Stomach (tissue), 8 donors: ENCODE measurements at regions not wholly inside any gene's neighbourhood (a gene's known extent, or its start where the extent isn't known, plus 50 kb on each side); places are given as distances from the start of the nearest gene placed in this dataset.

Experiments
- DNase-seq, 2 donors: peaks; one replicate each; pipeline versions ENCODE4 v3.0.0 to v3.0.0-alpha.2; 2013 to 2019
- H3K27ac ChIP-seq, 5 donors: fragments of 200-600 bp in 4 of 5; sonication (generic) in 4 of 5; one replicate each; pipeline ENCODE4 v1.5.1; 2013 to 2019; ENCODE audit warnings: mild to moderate bottlenecking in 1 of 5, moderate library complexity in 1 of 5
- H3K27me3 ChIP-seq, 3 donors: fragments of 200-600 bp; sonication (generic); one replicate each; pipeline ENCODE4 v1.5.1; 2017 to 2019; ENCODE audit warnings: mixed run types in 1 of 3
- H3K36me3 ChIP-seq, 4 donors: fragments of 200-600 bp; sonication (generic); 1 replicate in 3 of 4; 2 replicates in 1 of 4; pipeline ENCODE4 v1.5.1; 2016 to 2019
- H3K4me1 ChIP-seq, 4 donors: fragments of 200-600 bp; sonication (generic); one replicate each; pipeline ENCODE4 v1.5.1; 2016 to 2019
- H3K4me3 ChIP-seq, 4 donors: fragments of 200-600 bp; sonication (generic) in 3 of 4; one replicate each; pipeline ENCODE4 v1.5.1; 2016 to 2019; ENCODE audit warnings: mild to moderate bottlenecking in 1 of 4
- H3K9me3 ChIP-seq, 4 donors: fragments of 200-600 bp; sonication (generic); one replicate each; pipeline ENCODE4 v1.5.1; 2016 to 2019
- EP300 ChIP-seq: sonication (generic); formaldehyde crosslinking; IDR thresholded peaks from one replicate; pipeline ENCODE4 v1.6.1; 2017; ENCODE audit warnings: antibody characterized with exemption
- POLR2A ChIP-seq, 4 donors: fragments of 450-650 bp; IDR thresholded peaks; one replicate each; pipeline ENCODE4 v1.6.1; 2016; ENCODE audit warnings: antibody characterized with exemption in 4 of 4, control low read depth in 2 of 4, mild to moderate bottlenecking in 1 of 4, moderate library complexity in 1 of 4
- POLR2AphosphoS5 ChIP-seq, 3 donors: sonication (generic); formaldehyde crosslinking; IDR thresholded peaks; one replicate each; pipeline ENCODE4 v1.6.1; 2016; ENCODE audit warnings: antibody characterized with exemption in 3 of 3
- WGBS, 5 donors: extraction: QIAGEN DNeasy Blood & Tissue Kit in 3 of 5; methylation state at CpG; one replicate each; pipeline versions ENCODE4 v1.1.5 to v1.1.7; 2013 to 2018; 5-methylcytosine and 5-hydroxymethylcytosine counted together
- intact Hi-C: fragments of 100-400 bp; cut with DNase I; formaldehyde crosslinking; loops from one replicate; pipeline ENCODE4 v1.15.1; 2023; ENCODE audit warnings: low total_unique reads
- TF ChIP-seq, protein P1 (sequence below), 7 experiments: fragments of 450-650 bp in 4 of 7; fragments of 200-600 bp in 3 of 7; sonication (generic) in 3 of 7; IDR thresholded peaks; one replicate each; pipeline ENCODE4 v1.5.1; 2016 to 2019; ENCODE audit warnings: antibody characterized with exemption in 7 of 7, control low read depth in 2 of 7, mild to moderate bottlenecking in 1 of 7
- donor health status: healthy with polysubstance abuse.
- donor health status: Bipolar disorder and iron deficiency.
- donor health status: healthy.

DNA sequence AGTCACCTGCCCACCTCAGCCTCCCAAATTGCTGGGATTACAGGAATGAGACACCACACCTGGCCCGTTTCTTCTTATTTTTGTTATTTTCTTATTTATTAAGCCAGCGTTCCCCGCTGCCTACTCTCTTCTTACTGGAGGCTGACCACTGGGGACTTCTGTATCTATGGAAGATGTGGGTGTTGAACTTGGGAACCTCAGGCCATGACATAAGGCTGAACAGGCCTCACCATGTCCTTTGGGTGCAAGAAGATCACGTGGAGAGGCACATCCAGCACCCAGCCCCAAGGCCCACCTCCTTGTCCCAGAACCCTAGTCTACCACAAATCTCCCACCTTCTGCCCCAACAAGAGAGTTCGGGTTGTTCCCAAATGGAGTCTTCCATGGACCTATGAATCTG, 59.4 kb upstream of the NEK6 start:
- no peak overlapping the region for H3K27ac ChIP-seq
- TF ChIP-seq, protein P1, sequence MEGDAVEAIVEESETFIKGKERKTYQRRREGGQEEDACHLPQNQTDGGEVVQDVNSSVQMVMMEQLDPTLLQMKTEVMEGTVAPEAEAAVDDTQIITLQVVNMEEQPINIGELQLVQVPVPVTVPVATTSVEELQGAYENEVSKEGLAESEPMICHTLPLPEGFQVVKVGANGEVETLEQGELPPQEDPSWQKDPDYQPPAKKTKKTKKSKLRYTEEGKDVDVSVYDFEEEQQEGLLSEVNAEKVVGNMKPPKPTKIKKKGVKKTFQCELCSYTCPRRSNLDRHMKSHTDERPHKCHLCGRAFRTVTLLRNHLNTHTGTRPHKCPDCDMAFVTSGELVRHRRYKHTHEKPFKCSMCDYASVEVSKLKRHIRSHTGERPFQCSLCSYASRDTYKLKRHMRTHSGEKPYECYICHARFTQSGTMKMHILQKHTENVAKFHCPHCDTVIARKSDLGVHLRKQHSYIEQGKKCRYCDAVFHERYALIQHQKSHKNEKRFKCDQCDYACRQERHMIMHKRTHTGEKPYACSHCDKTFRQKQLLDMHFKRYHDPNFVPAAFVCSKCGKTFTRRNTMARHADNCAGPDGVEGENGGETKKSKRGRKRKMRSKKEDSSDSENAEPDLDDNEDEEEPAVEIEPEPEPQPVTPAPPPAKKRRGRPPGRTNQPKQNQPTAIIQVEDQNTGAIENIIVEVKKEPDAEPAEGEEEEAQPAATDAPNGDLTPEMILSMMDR (IDR thresholded peaks at IDR 0.05), result no peak
- no peak for TF ChIP-seq EP300
- TF ChIP-seq POLR2A (IDR thresholded peaks at IDR 0.05), result no peak
- no peak for TF ChIP-seq POLR2AphosphoS5 (IDR thresholded peaks at IDR 0.05)
- no peaks in the 10 kb centered on the region for H3K27me3 ChIP-seq
- no peaks in the 10 kb centered on the region for H3K36me3 ChIP-seq
- no peak for DNase-seq
- 83 to 95% (median 89%) methylated on average over 5 of the region's 5 CpGs for WGBS, 5 donors
- no peak overlapping the region for H3K4me3 ChIP-seq
- peaks cover 0 to 12% (median 11%) of the 10 kb centered on the region in 4 donors for H3K9me3 ChIP-seq
- intact Hi-C loops, result no loop called here
- H3K4me1 ChIP-seq, result peaks cover 0 to 15% (median 0%) of the 10 kb centered on the region in 4 donors

DNA sequence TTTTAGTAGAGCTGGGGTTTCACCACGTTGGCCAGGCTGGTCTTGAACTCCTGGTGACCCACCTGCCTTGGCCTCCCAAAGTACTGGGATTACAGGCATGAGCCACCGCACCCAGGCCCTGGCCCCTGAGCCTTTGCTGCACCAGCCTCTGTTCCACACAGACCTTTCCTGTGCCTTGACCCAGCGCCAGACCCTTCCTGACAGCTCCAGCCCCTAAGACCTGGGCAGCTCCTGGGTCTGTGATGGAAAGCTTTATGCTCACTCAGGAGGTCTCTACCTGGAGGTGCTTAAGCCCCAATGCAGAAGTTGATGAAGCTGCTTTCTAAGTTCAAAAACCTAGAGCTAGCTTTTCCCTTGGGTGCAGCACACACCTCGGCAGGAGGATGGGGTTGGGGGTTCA, 58.8 kb upstream of the NEK6 start:
- Histone ChIP-seq H3K27ac (no peak overlapping the region), H3K9me3 (peaks cover 0 to 12% (median 11%) of the 10 kb centered on the region in 4 donors), H3K4me3 (no peak overlapping the region), H3K36me3 (no peaks in the 10 kb centered on the region), H3K27me3 (no peaks in the 10 kb centered on the region), H3K4me1 (peaks cover 0 to 17% (median 0%) of the 10 kb centered on the region in 4 donors)
- TF ChIP-seq POLR2AphosphoS5 (IDR thresholded peaks at IDR 0.05) (no peak), EP300 (no peak), POLR2A (IDR thresholded peaks at IDR 0.05) (no peak)
- TF ChIP-seq, protein P1 (IDR thresholded peaks at IDR 0.05), result no peak
- intact Hi-C loops, result no loop called here
- WGBS, 5 donors, result 76 to 90% (median 88%) methylated on average over 4 of the region's 4 CpGs
- no peak for DNase-seq

DNA sequence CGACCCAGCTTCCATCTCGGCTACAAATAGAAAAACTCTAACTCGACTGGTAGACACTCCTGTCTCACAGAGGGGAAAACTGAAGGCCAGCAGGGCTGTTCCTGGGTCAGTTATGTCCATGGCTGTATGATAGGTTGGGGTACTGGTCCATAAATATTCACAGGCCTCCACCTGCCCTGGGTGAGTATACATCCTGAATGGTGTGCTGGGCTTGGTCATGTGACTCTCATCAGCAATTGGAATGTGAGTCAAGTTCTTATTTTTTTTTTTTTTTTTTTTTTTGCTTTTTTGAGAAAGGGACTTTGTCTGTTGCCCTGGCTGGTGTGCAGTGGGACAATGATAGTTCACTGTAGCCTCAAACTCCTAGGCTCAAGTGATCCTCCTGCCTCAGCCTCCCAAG, 58.3 kb upstream of the NEK6 start:
- DNase-seq, result no peak
- H3K27me3 ChIP-seq, result no peaks in the 10 kb centered on the region
- intact Hi-C loops, result no loop called here
- WGBS, 5 donors, result 83 to 93% (median 89%) methylated on average over 3 of the region's 3 CpGs
- H3K4me1 ChIP-seq, result peaks cover 0 to 17% (median 0%) of the 10 kb centered on the region in 4 donors
- TF ChIP-seq, protein P1 (IDR thresholded peaks at IDR 0.05), result no peak
- TF ChIP-seq EP300 (no peak), POLR2A (IDR thresholded peaks at IDR 0.05) (no peak), POLR2AphosphoS5 (IDR thresholded peaks at IDR 0.05) (no peak)
- H3K9me3 ChIP-seq, result peaks cover 0 to 12% (median 11%) of the 10 kb centered on the region in 4 donors
- no peak overlapping the region for H3K4me3 ChIP-seq
- no peak overlapping the region for H3K27ac ChIP-seq
- no peaks in the 10 kb centered on the region for H3K36me3 ChIP-seq

DNA sequence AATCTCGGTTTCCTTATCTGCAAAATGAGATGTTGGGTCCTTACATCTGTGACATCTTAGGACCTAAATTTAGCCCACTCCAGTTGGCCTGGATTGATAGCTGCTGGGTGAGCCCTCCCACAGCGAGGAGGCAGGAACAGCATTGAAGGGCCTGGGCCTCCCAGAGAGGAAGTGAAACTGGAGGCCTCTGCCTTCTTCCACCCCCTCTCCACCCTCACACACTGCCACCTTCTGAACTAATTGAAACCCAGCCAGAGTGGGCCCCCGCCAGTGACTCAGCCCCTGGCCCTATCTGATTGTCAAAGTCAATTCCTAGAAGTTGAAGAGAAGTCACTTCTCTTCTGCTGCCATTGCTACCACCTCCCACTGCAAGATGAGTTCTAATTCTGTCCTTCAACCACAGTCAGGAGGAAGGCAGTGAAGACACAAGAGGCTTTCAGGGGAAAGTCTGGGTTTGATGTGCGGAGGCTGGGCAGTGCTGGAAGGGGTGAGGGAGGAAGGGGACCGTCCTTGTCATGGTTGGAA, 55.2 kb upstream of the NEK6 start:
- no peak overlapping the region for H3K4me3 ChIP-seq
- whole genome bisulfite sequencing, 5 donors, result 61 to 73% (median 65%) methylated on average over 5 of the region's 5 CpGs

More for the DNA sequence above, 55.2 kb upstream of the NEK6 start:
- H3K9me3 ChIP-seq, result peaks cover 0 to 7% (median 0%) of the 10 kb centered on the region in 4 donors
- no peaks in the 10 kb centered on the region for H3K27me3 ChIP-seq
- H3K36me3 ChIP-seq, result no peaks in the 10 kb centered on the region
- TF ChIP-seq, protein P1 (IDR thresholded peaks at IDR 0.05), result no peak
- TF ChIP-seq POLR2AphosphoS5 (IDR thresholded peaks at IDR 0.05) (no peak), POLR2A (IDR thresholded peaks at IDR 0.05) (no peak)
- peaks cover 0 to 17% (median 0%) of the 10 kb centered on the region in 4 donors for H3K4me1 ChIP-seq
- peak overlapping the region in 2 of 5 donors; percentile 3 to 68 for H3K27ac ChIP-seq
- intact Hi-C loops, result no loop called here
- DNase-seq, result peak; percentile 46 to 74
